ENCODE measurements at regions not wholly inside any gene's neighbourhood (a gene's known extent, or its start where the extent isn't known, plus 50 kb on each side); places are given as distances from the start of the nearest gene placed in this dataset.

DNA sequence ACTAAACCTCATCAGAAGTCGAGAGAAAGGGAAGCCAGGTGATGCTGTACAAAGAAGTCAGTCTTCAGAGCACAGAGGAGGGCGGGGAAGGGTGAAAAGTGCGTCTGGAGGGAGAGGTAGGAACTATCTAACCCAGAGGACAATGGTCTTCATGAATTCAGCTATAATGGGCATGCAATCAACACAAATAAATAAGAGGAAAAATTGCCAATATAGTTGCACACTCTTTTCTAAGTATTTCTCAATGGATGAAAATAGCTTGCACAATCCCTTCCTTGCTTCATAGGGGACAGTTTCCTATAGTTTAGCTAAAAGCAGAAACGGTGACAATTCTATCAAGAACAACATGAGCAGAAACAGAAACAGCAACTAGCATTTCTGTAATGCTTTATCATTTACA lies 931.2 kb downstream of the AACS start:
- no peak for TF ChIP-seq CTCF (IDR thresholded peaks at IDR 0.05; ENCODE audit: low read length)
- no peak for TF ChIP-seq EZH2 (IDR thresholded peaks at IDR 0.05; ENCODE audit: borderline replicate concordance, low read length)
